NCI-H1105 treated with DMSO at 0.1 percent for 48 hours (cell line): ENCODE measurements at regions not wholly inside any gene's neighbourhood (a gene's known extent, or its start where the extent isn't known, plus 50 kb on each side); places are given as distances from the start of the nearest gene placed in this dataset.

Experiments used
- DNase-seq: peaks from one replicate; lab custom pipeline; 2025; lab: John Stamatoyannopoulos, UW

DNA sequence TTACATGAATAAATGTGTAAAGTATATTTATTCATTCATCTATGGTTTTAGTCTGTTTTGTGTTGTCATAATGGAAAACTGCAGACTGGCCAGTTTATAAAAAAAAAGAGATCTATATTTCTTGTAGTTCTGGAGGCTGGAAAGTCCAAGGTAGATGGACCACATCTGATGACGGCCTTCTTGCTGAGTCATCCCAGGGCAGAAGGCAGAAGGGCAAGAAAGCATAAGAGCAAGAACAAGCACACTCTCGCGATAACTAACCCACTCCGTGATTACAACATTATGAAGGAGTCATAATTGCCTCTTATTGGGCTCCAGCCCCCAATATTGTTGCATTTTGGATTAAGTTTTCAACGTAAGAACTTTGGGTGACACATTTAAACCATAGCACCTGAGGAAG lies 180.4 kb upstream of the DAB2 start:
- DNase-seq: no peak

GRCh38 chr5:39604491-39604890 lies 179.7 kb upstream of the DAB2 start:
- DNase-seq: no peak

- DNase-seq: peak; percentile 9
Measured at GRCh38 chr5:39599721-39600431, 175.1 kb upstream of the DAB2 start.

DNA sequence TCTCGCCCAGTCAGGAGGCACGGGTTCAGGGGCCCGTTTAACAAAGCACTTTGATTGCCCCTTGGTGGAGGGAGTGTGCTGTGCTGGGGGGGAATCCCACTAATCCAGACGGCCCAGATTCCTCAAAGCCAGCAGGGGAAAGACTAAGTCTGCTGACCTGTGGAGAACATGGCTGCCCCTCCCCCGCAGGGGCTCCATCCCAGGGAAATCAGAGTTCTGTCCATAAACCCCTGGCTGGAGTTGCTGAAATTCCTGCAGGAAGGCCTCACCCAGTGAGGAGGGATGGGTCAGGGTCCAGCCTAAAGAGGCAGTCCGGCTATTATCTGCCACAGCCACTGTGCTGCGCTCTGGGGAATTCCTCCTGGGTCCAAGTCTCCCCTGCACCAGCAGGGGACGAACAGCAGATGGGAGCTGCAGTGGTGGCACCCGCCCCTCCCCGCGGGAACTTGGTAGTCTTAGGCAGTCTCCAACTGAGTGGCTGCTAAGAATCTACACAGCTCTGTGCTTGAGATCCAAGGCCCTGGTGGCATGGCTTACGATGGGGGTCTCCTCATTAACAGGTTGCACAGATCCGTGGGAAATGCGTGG lies 174.0 kb upstream of the DAB2 start:
- no peak for DNase-seq

DNA sequence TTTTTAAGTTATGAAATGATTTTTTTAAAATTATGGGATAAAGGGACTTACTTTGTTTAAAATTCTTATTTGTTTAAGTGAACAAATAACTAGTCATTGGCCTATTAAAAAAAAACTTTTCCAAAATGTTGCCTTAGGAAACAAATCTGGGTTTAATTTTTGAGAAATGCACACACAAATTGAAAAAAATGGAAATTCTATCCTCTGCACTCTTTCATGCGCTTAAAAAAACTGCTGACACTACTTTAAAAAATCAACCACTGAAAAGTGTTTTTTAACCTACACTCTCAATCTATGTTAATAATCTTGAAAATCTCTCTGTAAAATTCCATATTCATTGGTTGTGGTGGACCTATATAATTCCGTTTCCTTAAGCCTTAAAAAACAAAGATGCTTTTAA lies 163.4 kb upstream of the DAB2 start:
- DNase-seq: no peak

DNA sequence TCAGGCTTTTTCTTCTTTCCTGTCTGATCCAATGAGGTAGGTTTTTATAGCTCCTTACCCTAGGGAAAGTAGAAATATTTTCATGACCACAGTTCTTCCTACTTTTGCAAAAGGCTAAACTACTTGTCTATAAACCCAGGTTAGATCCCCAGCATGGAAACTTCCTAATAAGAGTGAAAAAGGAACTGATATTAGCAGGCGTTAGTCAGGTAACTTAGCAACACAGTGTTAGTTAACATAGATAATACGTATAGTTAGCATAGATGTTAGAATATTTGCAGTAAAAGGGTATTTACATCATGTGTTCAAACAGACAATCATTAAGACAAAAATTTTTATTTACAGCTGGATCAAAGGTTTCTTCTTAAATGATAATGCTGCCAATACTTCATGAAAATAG lies 162.9 kb upstream of the DAB2 start:
- DNase-seq: no peak

- no peak for DNase-seq
Measured at GRCh38 chr5:39586185-39586584, 161.4 kb upstream of the DAB2 start.

GRCh38 chr5:39584927-39585326 lies 160.1 kb upstream of the DAB2 start:
- no peak for DNase-seq

- no peak for DNase-seq
Measured at GRCh38 chr5:39580702-39581453, 156.1 kb upstream of the DAB2 start.

GRCh38 chr5:39579750-39580149 lies 155.0 kb upstream of the DAB2 start:
- no peak for DNase-seq

GRCh38 chr5:39578887-39579497 lies 154.2 kb upstream of the DAB2 start:
- DNase-seq: no peak

DNA sequence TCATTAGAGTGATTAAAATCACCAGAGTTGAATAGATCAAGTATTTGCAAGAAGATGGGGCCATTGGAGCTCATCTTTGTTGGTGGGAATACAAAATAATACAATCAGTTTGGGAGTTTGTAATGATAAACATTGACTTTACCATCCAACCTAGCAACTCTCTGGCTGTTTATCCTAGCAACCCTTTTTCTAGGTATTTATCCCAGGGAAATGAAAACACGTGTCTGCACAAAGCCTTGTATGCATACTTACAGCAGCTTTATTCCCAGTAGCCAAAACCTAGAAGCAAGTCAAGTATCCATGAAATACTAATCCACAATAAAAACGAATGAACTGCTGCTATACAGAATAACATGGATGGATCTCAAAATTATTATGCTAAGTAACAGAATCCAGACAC lies 152.7 kb upstream of the DAB2 start:
- no peak for DNase-seq

DNA sequence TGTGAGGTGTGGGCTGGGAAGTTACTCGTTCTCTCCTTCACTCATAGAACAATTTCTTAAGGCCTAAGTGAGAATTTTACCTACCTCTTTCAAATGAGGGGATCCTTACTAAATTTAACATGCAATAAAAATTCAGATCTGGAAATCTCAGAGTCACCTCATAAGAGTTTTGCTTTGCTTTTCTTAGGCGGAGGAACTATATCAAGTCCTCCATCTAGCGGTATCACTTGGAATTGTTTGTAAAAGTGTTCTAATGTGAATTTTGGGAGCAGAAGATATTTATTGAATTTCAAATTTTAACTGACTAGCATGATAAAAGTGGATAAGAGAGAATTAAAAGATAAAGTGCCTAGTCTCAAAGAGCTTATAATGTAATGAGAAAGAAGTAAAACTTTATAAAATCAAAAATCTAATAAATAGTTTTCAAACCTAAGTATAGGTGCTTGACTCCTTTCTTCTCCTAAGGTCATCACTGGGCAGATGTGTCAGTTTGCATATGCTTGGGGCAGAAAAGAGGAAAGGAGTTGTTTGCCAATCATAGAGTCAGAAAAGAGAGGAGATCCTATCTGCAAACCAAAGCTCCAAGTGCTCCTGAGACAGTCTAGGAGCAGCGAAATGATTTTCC lies 145.7 kb upstream of the DAB2 start:
- peak; percentile 12 for DNase-seq

DNA sequence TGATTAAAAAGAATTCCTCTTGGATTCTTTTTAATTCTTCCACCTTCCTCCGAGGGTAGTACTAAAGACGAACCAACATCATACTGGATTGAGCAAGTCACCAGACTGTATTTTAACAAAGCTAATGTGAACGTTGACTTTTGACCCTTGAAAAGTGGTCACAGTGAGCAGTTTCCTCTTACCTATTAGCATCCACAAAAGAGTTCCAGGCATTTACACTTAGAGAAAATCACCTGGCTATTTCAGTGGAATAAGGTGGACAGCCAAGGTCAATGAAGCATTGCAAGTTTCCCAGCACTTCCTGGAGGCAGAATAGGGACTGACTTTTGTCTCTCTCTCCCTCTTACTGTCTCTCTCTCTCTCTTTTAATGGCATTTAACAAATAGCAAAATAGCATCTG lies 145.1 kb upstream of the DAB2 start:
- no peak for DNase-seq

DNA sequence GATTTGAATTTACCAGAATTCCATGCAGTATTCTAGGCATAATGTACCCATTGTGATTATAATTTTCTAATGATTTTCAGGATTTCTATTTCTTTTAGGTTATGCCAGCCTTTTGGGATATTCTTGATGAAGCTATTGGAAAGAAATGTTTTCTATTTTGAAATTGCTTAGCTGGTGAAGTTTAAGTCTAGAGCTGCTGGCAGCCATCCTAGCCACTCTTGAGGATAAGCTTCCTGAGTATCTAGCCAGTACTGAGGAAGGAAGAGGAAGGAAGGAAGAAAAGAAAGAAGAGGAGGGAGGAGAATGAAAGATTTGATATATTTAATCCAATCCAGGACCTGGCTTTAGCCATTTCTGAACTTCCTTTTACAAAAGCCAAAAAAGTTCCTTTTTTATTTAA lies 142.1 kb upstream of the DAB2 start:
- no peak for DNase-seq

DNA sequence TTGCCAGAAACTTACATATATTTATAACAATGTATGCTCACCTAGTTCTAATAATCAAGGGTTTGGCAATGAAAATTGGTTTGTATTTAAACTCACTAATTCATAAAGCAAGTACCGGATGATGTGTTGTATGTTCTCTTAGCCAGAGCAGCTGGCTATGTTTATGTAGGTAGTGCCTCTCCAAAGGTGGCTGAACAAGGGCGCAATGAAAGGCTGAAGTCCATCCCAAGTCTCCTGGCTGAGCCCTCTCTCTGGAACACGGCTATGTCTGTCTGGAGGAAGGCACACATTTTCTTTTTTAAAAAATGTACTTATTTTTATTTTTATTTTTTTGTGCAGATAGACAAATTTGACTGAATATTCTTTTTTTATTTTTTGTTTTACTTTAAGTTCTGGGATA lies 141.2 kb upstream of the DAB2 start:
- DNase-seq: no peak

DNA sequence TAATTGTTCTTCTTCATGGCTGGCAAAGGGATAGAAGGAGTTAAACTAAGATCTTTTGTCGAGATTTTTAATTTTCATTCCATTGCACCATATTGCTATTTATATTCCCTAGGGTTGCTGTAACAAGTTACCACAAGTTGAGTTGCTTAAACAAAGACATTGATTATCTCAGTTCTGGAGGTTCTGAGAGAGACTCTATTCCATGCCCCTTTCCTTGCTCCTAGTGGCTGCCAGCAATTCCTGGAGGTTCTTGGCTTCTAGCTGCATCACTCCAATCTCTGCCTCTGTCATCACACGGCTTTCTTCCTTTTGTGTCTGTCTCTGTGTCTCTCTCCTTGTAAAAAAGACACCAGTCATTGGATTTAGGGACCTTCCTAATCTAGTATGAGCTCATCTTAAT lies 136.6 kb upstream of the DAB2 start:
- no peak for DNase-seq

GRCh38 chr5:39560726-39561125 lies 135.9 kb upstream of the DAB2 start:
- no peak for DNase-seq

DNA sequence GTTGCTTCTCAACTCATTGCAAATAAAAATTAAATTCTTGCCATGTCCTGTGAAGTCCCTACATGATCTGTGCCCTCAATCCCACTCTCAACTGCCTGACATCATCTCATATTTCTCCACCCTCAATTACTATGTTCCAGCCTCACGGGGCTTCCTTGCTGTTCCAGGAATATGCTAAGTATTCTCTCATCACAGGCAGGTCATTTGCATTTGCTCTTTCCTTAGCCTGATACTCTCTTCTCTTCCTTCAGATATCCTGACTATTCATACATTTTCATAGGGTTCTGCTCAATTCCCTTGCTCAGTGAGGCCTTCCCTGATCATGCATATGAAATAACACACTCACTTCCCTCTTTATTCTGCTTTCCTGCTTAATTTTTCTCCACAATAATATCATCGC lies 135.1 kb upstream of the DAB2 start:
- no peak for DNase-seq

- DNase-seq: no peak
Measured at GRCh38 chr5:39558541-39558940, 133.8 kb upstream of the DAB2 start.

DNA sequence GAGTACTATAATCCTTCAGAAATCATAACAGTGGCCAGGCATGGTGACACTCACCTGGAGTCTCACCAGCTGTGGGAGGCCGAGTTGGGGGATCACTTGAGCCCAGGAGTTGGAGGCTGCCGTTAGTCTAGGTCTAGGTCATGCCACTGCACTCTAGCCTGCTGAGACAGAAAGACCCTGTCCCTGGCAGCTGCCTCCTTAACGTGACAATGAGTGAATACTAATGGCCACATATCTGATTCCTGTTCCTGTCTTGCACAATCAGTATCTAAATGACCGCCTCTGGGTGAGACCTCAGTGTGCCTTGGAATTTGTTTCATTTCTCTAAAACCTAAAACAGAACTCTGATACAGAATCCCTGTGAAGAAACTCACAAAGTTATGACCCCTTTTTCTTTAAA lies 131.0 kb upstream of the DAB2 start:
- no peak for DNase-seq

DNA sequence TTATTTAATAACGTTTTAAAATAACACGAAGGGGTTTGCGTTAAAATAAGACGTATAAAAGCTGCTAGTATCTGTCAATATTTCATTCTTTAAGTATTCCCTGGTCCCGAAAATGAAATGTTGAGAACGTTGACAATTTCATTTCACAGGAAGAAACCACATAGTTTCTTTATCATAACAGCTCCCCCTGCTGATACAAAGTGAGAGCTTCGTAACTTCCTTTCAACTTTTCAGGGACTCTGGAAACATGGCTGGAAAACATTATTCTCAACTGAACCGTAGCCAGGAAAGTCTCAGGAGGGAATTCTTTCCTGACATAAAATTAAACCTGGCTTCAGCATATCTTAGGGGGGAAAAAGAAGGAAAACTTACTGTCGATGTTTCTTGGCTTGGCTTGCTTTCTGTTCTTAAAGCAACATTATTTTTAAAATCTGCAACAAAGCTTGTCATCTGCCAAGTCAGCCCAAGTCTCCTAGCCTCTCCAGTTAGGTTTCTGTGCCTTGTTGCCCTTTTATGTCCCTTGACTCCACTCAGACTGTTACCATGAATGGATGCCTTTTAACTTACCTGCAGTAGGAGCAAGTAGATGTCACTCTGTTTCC lies 122.9 kb upstream of the DAB2 start:
- peak; percentile 26 for DNase-seq
